Endodermal cell (in vitro differentiated cells): ENCODE measurements at regions not wholly inside any gene's neighbourhood (a gene's known extent, or its start where the extent isn't known, plus 50 kb on each side); places are given as distances from the start of the nearest gene placed in this dataset.

ENCODE experiments used
- DNase-seq: peaks from one replicate; pipeline ENCODE4 v3.0.0-alpha.2; 2017
- H3K27ac ChIP-seq: 2 replicates; pipeline ENCODE4 v1.5.1; 2013; ENCODE audit warnings: mild to moderate bottlenecking, low read depth, low read length, moderate library complexity
- H3K27me3 ChIP-seq: 2 replicates; pipeline ENCODE4 v1.6.1; 2013; ENCODE audit warnings: mild to moderate bottlenecking, low read length, moderate library complexity; ENCODE audit not compliant: insufficient read depth, control insufficient read depth, poor library complexity, severe bottlenecking
- H3K36me3 ChIP-seq: 2 replicates; pipeline ENCODE4 v1.7.0; 2013; ENCODE audit warnings: mild to moderate bottlenecking, low read length, moderate library complexity; ENCODE audit not compliant: control insufficient read depth, insufficient read depth
- H3K4me1 ChIP-seq: one replicate; pipeline ENCODE4 v1.7.0; 2013; ENCODE audit warnings: low read length; ENCODE audit not compliant: control insufficient read depth, insufficient read depth
- H3K4me3 ChIP-seq: 2 replicates; pipeline ENCODE4 v1.5.1; 2013; ENCODE audit warnings: mild to moderate bottlenecking, low read length, moderate library complexity
- H3K9ac ChIP-seq: 2 replicates; pipeline ENCODE4 v1.6.1; 2013; ENCODE audit warnings: mild to moderate bottlenecking, low read length, moderate library complexity; ENCODE audit not compliant: poor library complexity, severe bottlenecking; ENCODE audit errors: extremely low read depth
- H3K9me3 ChIP-seq: 2 replicates; pipeline ENCODE4 v1.6.1; 2013; ENCODE audit warnings: mild to moderate bottlenecking, low read length, moderate library complexity; ENCODE audit not compliant: control insufficient read depth
- H3K27ac Mint-ChIP-seq: 2 replicates; pipeline ENCODE4 v1.8.0; 2020; ENCODE audit warnings: mixed read lengths
- H3K27me3 Mint-ChIP-seq: 2 replicates; pipeline ENCODE4 v1.8.0; 2021; ENCODE audit warnings: mild to moderate bottlenecking, mixed read lengths; ENCODE audit not compliant: insufficient read depth
- H3K36me3 Mint-ChIP-seq: 2 replicates; pipeline ENCODE4 v1.8.0; 2020; ENCODE audit warnings: low read depth, mixed read lengths
- H3K4me1 Mint-ChIP-seq: 2 replicates; pipeline ENCODE4 v1.8.0; 2020; ENCODE audit warnings: mixed read lengths
- H3K4me3 Mint-ChIP-seq: 2 replicates; pipeline ENCODE4 v1.8.0; 2020; ENCODE audit warnings: mild to moderate bottlenecking, moderate library complexity, mixed read lengths
- H3K9me3 Mint-ChIP-seq: 2 replicates; pipeline ENCODE4 v1.8.0; 2020; ENCODE audit warnings: mild to moderate bottlenecking, mixed read lengths
- WGBS, 2 experiments: methylation state at CpG; one replicate each; pipeline versions ENCODE4 v1.1.5 to v1.1.7; 2013; ENCODE audit warnings: missing lambda C conversion rate in 2 of 2, mixed read lengths in 1 of 2; ENCODE audit not compliant: insufficient coverage in 1 of 2, insufficient read length in 1 of 2; 5-methylcytosine and 5-hydroxymethylcytosine counted together
- TF ChIP-seq, protein P1 (sequence below): fragments of 200-600 bp; sonication (generic); conservative IDR thresholded peaks from 2 replicates; pipeline ENCODE4 v1.5.0; 2021; ENCODE audit warnings: antibody characterized with exemption, mild to moderate bottlenecking

DNA sequence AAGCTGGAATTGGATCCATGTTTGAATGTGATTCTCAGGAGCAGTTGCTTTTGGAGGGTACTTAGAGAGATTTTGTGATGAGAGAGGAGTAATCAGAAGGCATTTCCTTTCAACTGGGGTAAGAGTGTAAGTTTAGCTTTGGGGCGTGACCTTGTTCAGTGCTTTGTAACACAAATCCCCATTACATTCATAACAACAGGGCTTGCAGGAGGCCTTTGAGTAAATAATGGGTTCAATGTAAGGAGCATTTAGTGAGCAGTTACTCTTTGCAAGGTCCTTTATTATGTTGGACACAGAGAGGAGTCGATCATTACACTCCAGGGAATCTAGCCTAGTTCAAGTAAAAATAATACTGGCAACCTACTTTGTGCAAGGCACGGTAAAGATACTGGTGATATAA lies 74.0 kb upstream of the AFF2 start:
- 54% methylated on average over 2 of the region's 3 CpGs; no CpG with 5 or more reads in 1 of the 2 experiments for WGBS, 2 experiments
- Mint-ChIP-seq H3K9me3 (peaks cover 17% of the 10 kb centered on the region), H3K27ac (no peak overlapping the region), H3K4me3 (no peak overlapping the region), H3K27me3 (no peaks in the 10 kb centered on the region), H3K36me3 (no peaks in the 10 kb centered on the region), H3K4me1 (peaks cover 11% of the 10 kb centered on the region)
- H3K27ac ChIP-seq = no peak overlapping the region
- no peaks in the 10 kb centered on the region for H3K36me3 ChIP-seq
- H3K4me1 ChIP-seq = no peaks in the 10 kb centered on the region
- H3K27me3 ChIP-seq = no peaks in the 10 kb centered on the region
- no peaks in the 10 kb centered on the region for H3K9me3 ChIP-seq
- TF ChIP-seq, protein P1, sequence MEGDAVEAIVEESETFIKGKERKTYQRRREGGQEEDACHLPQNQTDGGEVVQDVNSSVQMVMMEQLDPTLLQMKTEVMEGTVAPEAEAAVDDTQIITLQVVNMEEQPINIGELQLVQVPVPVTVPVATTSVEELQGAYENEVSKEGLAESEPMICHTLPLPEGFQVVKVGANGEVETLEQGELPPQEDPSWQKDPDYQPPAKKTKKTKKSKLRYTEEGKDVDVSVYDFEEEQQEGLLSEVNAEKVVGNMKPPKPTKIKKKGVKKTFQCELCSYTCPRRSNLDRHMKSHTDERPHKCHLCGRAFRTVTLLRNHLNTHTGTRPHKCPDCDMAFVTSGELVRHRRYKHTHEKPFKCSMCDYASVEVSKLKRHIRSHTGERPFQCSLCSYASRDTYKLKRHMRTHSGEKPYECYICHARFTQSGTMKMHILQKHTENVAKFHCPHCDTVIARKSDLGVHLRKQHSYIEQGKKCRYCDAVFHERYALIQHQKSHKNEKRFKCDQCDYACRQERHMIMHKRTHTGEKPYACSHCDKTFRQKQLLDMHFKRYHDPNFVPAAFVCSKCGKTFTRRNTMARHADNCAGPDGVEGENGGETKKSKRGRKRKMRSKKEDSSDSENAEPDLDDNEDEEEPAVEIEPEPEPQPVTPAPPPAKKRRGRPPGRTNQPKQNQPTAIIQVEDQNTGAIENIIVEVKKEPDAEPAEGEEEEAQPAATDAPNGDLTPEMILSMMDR = no peak
- DNase-seq = no peak
- no peak overlapping the region for H3K9ac ChIP-seq
- H3K4me3 ChIP-seq = no peak overlapping the region

DNA sequence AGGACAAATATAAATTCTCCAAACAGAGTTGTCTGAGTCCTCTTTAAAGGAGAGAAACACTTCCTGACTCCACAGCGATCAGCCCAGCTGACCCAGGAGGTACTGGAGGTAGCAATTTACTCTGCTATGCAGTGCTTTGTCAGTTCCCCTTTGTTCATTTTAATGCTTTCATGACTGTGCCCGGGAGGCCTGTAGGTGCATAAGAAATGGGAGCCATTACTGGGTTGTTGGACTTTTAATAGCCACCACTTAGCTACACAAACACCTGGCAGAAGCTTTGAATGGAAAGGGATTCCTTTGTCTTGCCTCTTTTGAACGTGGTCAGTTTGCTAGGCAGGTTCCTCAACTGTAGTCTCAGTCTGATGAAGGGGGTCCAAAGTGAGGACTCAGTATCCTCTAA lies 59.0 kb upstream of the AFF2 start:
- no peak overlapping the region for H3K27ac Mint-ChIP-seq
- H3K36me3 ChIP-seq = no peaks in the 10 kb centered on the region
- no peaks in the 10 kb centered on the region for H3K27me3 ChIP-seq
- TF ChIP-seq, protein P1 = no peak
- no peaks in the 10 kb centered on the region for H3K4me1 ChIP-seq
- DNase-seq = peak; percentile 63
- H3K27ac ChIP-seq = no peak overlapping the region
- no peak overlapping the region for H3K9ac ChIP-seq
- peaks cover 17% of the 10 kb centered on the region for H3K27me3 Mint-ChIP-seq
- 55% methylated on average over 3 of the region's 3 CpGs; no CpG with 5 or more reads in 1 of the 2 experiments for WGBS, 2 experiments
- no peak overlapping the region for H3K4me3 ChIP-seq
- H3K4me3 Mint-ChIP-seq = no peak overlapping the region
- peaks cover 3% of the 10 kb centered on the region for H3K4me1 Mint-ChIP-seq
- H3K9me3 ChIP-seq = no peaks in the 10 kb centered on the region
- H3K36me3 Mint-ChIP-seq = no peaks in the 10 kb centered on the region
- peaks cover 52% of the 10 kb centered on the region for H3K9me3 Mint-ChIP-seq

DNA sequence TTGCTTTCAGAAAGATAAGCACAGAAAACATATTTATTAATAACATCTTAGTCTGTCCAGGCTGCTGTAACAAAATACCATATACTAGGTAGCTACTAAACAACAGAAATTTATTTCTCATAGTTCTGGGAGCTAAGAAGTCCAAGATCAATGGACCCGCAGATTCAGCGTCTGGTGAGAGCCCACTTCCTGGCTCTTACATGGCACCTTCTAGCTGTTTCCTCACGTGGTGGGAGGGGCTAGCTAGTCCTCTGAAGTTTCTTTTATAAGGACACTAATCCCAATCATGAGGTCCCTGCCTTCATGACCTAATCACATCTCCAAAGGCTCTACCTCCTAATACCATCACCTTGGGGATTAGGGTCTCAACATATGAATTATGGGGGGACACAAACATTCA lies 57.2 kb upstream of the AFF2 start:
- Mint-ChIP-seq H3K27ac (no peak overlapping the region), H3K36me3 (no peaks in the 10 kb centered on the region), H3K4me3 (no peak overlapping the region), H3K27me3 (peaks cover 17% of the 10 kb centered on the region), H3K9me3 (peaks cover 50% of the 10 kb centered on the region), H3K4me1 (peaks cover under 1% of the 10 kb centered on the region)
- H3K36me3 ChIP-seq = no peaks in the 10 kb centered on the region
- TF ChIP-seq, protein P1 = no peak
- H3K4me3 ChIP-seq = no peak overlapping the region
- H3K9me3 ChIP-seq = no peaks in the 10 kb centered on the region
- no peak overlapping the region for H3K27ac ChIP-seq
- H3K9ac ChIP-seq = no peak overlapping the region
- H3K4me1 ChIP-seq = no peaks in the 10 kb centered on the region
- WGBS, 2 experiments = 80 to 85% methylated on average over 1 to 2 of the region's 3 CpGs
- DNase-seq = no peak
- H3K27me3 ChIP-seq = no peaks in the 10 kb centered on the region
